ENCODE measurements at regions not wholly inside any gene's neighbourhood (a gene's known extent, or its start where the extent isn't known, plus 50 kb on each side); places are given as distances from the start of the nearest gene placed in this dataset.

GRCh38 chr2:138871312-138871711, 91.1 kb upstream of the NXPH2 start:
- peaks cover 4% of the 10 kb centered on the region for H3K9me3 Mint-ChIP-seq
- no peak overlapping the region for H3K4me3 Mint-ChIP-seq
- no peaks in the 10 kb centered on the region for H3K4me1 Mint-ChIP-seq (ENCODE audit: unreplicated experiment)
- peaks cover 4% of the 10 kb centered on the region for H3K27me3 Mint-ChIP-seq
- no peak overlapping the region for H3K27ac Mint-ChIP-seq
- DNase-seq (ENCODE audit: extremely low spot score, unreplicated experiment) = no peak
- no peaks in the 10 kb centered on the region for H3K36me3 Mint-ChIP-seq
- no peak for TF ChIP-seq CTCF (conservative IDR thresholded peaks at IDR 0.05)

- H3K4me3 Mint-ChIP-seq = no peak overlapping the region
- H3K27ac Mint-ChIP-seq = no peak overlapping the region
- H3K4me1 Mint-ChIP-seq (ENCODE audit: unreplicated experiment) = no peaks in the 10 kb centered on the region
- peaks cover 4% of the 10 kb centered on the region for H3K9me3 Mint-ChIP-seq
- no peak for DNase-seq (ENCODE audit: extremely low spot score, unreplicated experiment)
- no peaks in the 10 kb centered on the region for H3K36me3 Mint-ChIP-seq
- peaks cover 4% of the 10 kb centered on the region for H3K27me3 Mint-ChIP-seq
- no peak for TF ChIP-seq CTCF (conservative IDR thresholded peaks at IDR 0.05)
These were observed 87.2 kb upstream of the NXPH2 start for GRCh38 chr2:138867341-138867740.

GRCh38 chr2:138866797-138867196, 86.6 kb upstream of the NXPH2 start:
- peaks cover 4% of the 10 kb centered on the region for H3K9me3 Mint-ChIP-seq
- DNase-seq (ENCODE audit: extremely low spot score, unreplicated experiment) = no peak
- peaks cover 4% of the 10 kb centered on the region for H3K27me3 Mint-ChIP-seq
- no peak overlapping the region for H3K4me3 Mint-ChIP-seq
- no peak overlapping the region for H3K27ac Mint-ChIP-seq
- H3K4me1 Mint-ChIP-seq (ENCODE audit: unreplicated experiment) = no peaks in the 10 kb centered on the region
- no peaks in the 10 kb centered on the region for H3K36me3 Mint-ChIP-seq
- no peak for TF ChIP-seq CTCF (conservative IDR thresholded peaks at IDR 0.05)

GRCh38 chr2:138853761-138854160, 73.6 kb upstream of the NXPH2 start:
- H3K27ac Mint-ChIP-seq = no peak overlapping the region
- H3K36me3 Mint-ChIP-seq = no peaks in the 10 kb centered on the region
- H3K4me1 Mint-ChIP-seq (ENCODE audit: unreplicated experiment) = no peaks in the 10 kb centered on the region
- no peaks in the 10 kb centered on the region for H3K9me3 Mint-ChIP-seq
- H3K27me3 Mint-ChIP-seq = no peaks in the 10 kb centered on the region
- no peak for TF ChIP-seq CTCF (conservative IDR thresholded peaks at IDR 0.05)
- H3K4me3 Mint-ChIP-seq = no peak overlapping the region
- no peak for DNase-seq (ENCODE audit: extremely low spot score, unreplicated experiment)

- TF ChIP-seq CTCF (conservative IDR thresholded peaks at IDR 0.05) = no peak
- Mint-ChIP-seq H3K4me1 (ENCODE audit: unreplicated experiment) (no peaks in the 10 kb centered on the region), H3K9me3 (no peaks in the 10 kb centered on the region), H3K27ac (no peak overlapping the region), H3K4me3 (no peak overlapping the region), H3K36me3 (no peaks in the 10 kb centered on the region), H3K27me3 (no peaks in the 10 kb centered on the region)
- no peak for DNase-seq (ENCODE audit: extremely low spot score, unreplicated experiment)
These were observed 73.1 kb upstream of the NXPH2 start for GRCh38 chr2:138853296-138853695.

GRCh38 chr2:138846216-138846821, 66.1 kb upstream of the NXPH2 start:
- H3K27me3 Mint-ChIP-seq = no peaks in the 10 kb centered on the region
- no peak overlapping the region for H3K4me3 Mint-ChIP-seq
- no peak overlapping the region for H3K27ac Mint-ChIP-seq
- H3K9me3 Mint-ChIP-seq = no peaks in the 10 kb centered on the region
- peak; percentile 88 for TF ChIP-seq CTCF (conservative IDR thresholded peaks at IDR 0.05)
- H3K36me3 Mint-ChIP-seq = no peaks in the 10 kb centered on the region
- H3K4me1 Mint-ChIP-seq (ENCODE audit: unreplicated experiment) = no peaks in the 10 kb centered on the region
- DNase-seq (ENCODE audit: extremely low spot score, unreplicated experiment) = no peak

Measured in type B pancreatic cell (in vitro differentiated cells).